RWPE2 (cell line): ENCODE measurements at regions not wholly inside any gene's neighbourhood (a gene's known extent, or its start where the extent isn't known, plus 50 kb on each side); places are given as distances from the start of the nearest gene placed in this dataset.

Experiments
- ATAC-seq: fragments of 200-7000 bp; cut with Tn5 transposase; 3 replicates; pipeline ENCODE4 v1.9.1; 2021; ENCODE audit warnings: low read depth
- DNase-seq: peaks from one replicate; pipeline ENCODE4 v3.0.0-alpha.2; 2020; ENCODE audit warnings: low spot score
- H3K27ac ChIP-seq: fragments of 450-650 bp; 2 replicates; pipeline ENCODE4 v1.5.1; 2017; ENCODE audit warnings: mild to moderate bottlenecking; ENCODE audit not compliant: poor library complexity, severe bottlenecking
- H3K27me3 ChIP-seq: fragments of 250-450 bp; sonication (Bioruptor Pico); 2 replicates; pipeline ENCODE4 v1.5.1; 2021; ENCODE audit warnings: mild to moderate bottlenecking, moderate library complexity; ENCODE audit not compliant: insufficient read depth, poor library complexity, severe bottlenecking
- H3K36me3 ChIP-seq: fragments of 250-450 bp; sonication (Bioruptor Pico); 2 replicates; pipeline ENCODE4 v1.5.1; 2020; ENCODE audit warnings: low read depth, mild to moderate bottlenecking, moderate library complexity
- H3K4me1 ChIP-seq: fragments of 250-450 bp; sonication (Bioruptor Pico); 2 replicates; pipeline ENCODE4 v1.5.1; 2021; ENCODE audit warnings: mild to moderate bottlenecking, moderate library complexity; ENCODE audit not compliant: insufficient read depth, poor library complexity, severe bottlenecking
- H3K4me3 ChIP-seq: fragments of 250-450 bp; sonication (Bioruptor Pico); 2 replicates; pipeline ENCODE4 v1.5.1; 2021; ENCODE audit warnings: mild to moderate bottlenecking, moderate library complexity; ENCODE audit not compliant: severe bottlenecking
- H3K9me3 ChIP-seq: fragments of 250-450 bp; sonication (Bioruptor Pico); 2 replicates; pipeline ENCODE4 v1.5.1; 2021; ENCODE audit warnings: mild to moderate bottlenecking, moderate library complexity; ENCODE audit not compliant: severe bottlenecking
- TF ChIP-seq, protein P1 (sequence below): fragments of 450-650 bp; IDR thresholded peaks from one replicate; pipeline ENCODE4 v1.5.1; 2017; ENCODE audit warnings: mild to moderate bottlenecking, moderate library complexity; ENCODE audit not compliant: poor library complexity, severe bottlenecking

DNA sequence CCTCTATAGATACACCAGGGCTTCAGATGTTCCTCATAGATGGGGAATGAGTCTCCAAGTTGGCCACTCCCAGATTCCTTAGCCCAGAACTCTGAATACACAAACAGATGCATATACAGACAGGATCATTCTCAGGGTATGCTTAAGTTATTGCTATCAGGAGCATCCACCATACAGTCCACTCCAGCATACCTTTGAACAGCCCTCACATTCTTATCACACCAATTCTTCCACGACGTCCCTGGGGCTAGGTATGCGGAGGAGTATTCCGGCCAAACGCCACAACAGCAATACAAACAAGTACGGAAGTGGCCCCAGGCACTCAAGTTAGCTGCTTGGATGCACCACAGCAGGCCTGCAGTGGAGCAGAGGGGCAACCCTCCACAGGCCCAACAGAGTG lies 312.5 kb upstream of the CHAC2 start:
- no peaks in the 10 kb centered on the region for H3K27me3 ChIP-seq
- H3K27ac ChIP-seq, result no peak overlapping the region
- H3K9me3 ChIP-seq, result no peaks in the 10 kb centered on the region
- TF ChIP-seq, protein P1, sequence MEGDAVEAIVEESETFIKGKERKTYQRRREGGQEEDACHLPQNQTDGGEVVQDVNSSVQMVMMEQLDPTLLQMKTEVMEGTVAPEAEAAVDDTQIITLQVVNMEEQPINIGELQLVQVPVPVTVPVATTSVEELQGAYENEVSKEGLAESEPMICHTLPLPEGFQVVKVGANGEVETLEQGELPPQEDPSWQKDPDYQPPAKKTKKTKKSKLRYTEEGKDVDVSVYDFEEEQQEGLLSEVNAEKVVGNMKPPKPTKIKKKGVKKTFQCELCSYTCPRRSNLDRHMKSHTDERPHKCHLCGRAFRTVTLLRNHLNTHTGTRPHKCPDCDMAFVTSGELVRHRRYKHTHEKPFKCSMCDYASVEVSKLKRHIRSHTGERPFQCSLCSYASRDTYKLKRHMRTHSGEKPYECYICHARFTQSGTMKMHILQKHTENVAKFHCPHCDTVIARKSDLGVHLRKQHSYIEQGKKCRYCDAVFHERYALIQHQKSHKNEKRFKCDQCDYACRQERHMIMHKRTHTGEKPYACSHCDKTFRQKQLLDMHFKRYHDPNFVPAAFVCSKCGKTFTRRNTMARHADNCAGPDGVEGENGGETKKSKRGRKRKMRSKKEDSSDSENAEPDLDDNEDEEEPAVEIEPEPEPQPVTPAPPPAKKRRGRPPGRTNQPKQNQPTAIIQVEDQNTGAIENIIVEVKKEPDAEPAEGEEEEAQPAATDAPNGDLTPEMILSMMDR, result no peak
- ATAC-seq (no peak), DNase-seq (no peak)
- H3K36me3 ChIP-seq, result no peaks in the 10 kb centered on the region
- H3K4me3 ChIP-seq, result no peak overlapping the region
- no peaks in the 10 kb centered on the region for H3K4me1 ChIP-seq

DNA sequence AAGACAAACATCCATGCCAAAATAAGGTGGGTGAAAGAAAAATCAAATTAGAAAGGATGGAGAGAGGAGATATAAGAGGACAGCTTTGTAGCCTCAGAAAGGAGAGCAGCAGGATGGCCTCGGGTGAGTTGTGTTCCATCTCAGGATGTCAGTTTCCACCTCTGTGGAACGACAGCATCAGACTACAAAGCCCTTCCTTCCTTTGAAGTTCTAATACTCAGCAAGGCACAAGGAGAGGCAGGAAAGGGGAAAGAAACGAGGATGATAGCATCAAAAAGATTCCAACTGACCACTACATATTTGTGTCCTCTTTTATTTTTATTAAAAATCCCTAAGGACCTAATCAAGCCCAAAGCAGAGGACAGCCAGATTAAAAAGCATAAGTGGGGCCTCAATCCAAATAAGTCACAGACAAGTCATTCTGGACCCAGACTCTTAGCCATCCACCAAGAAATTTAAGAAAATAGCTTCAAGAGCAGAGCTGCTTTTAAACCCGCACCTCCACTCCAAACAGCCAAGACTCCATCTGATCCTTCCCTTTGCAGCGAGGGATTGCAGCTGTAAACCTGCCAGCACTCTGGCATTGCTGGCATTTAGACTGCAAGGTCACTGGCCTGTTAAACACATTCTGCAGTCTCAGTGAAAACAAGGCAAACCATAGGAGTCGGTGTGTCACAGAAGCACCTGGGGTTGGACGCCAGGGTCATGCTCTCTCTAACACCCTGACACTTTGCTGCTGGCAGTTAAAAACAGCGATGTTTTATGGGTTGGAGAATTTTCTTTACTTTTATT lies 314.5 kb upstream of the CHAC2 start:
- DNase-seq, result no peak
- ATAC-seq, result no peak
- H3K36me3 ChIP-seq, result no peaks in the 10 kb centered on the region
- no peaks in the 10 kb centered on the region for H3K9me3 ChIP-seq
- no peaks in the 10 kb centered on the region for H3K4me1 ChIP-seq
- no peak overlapping the region for H3K4me3 ChIP-seq
- H3K27ac ChIP-seq, result no peak overlapping the region
- TF ChIP-seq, protein P1, result no peak
- H3K27me3 ChIP-seq, result no peaks in the 10 kb centered on the region

DNA sequence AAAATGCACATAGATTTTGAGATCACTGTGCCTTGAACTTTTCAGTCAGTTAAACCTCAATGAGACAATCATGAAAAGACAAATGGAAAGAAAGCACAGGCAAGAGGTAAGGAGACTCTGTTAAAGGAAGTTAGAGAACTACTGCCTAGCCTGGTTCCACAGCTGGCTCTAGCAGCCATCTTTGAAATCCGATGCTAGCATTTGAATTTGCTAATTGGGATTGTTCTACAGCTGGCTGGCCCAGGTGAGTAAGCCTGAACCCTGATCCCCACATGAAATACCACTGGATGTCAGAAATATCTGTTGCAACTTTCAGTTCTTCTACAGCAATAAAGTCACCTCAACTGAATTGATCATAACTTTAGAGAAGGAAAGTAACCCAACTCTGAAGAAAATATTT lies 315.2 kb upstream of the CHAC2 start:
- H3K27ac ChIP-seq, result no peak overlapping the region
- H3K9me3 ChIP-seq, result no peaks in the 10 kb centered on the region
- H3K27me3 ChIP-seq, result no peaks in the 10 kb centered on the region
- no peak for DNase-seq
- TF ChIP-seq, protein P1, result no peak
- H3K4me1 ChIP-seq, result no peaks in the 10 kb centered on the region
- no peak overlapping the region for H3K4me3 ChIP-seq
- H3K36me3 ChIP-seq, result no peaks in the 10 kb centered on the region
- ATAC-seq, result no peak

DNA sequence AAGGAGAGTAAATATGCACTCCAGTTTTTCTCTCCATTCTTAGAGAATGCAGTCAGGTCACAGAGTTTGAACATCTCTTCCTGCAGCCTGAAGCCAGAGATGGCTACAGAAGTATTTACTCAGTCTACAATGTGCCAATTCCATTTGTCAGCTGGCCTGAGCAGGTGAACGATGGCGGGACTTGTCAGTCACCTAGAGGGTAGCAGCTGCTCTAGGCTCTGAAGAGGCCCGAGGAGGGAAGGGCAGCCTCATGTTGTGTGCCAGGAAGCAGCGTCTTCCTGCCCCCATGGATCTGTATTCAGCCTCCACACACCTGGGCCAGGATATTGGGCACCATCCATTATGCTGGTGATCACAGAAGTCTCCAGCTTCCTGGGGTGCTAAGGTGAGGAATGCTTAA lies 316.7 kb upstream of the CHAC2 start:
- no peak for ATAC-seq
- Histone ChIP-seq H3K36me3 (no peaks in the 10 kb centered on the region), H3K27me3 (no peaks in the 10 kb centered on the region), H3K4me1 (no peaks in the 10 kb centered on the region), H3K9me3 (no peaks in the 10 kb centered on the region), H3K27ac (no peak overlapping the region), H3K4me3 (no peak overlapping the region)
- TF ChIP-seq, protein P1, result no peak
- DNase-seq, result no peak

DNA sequence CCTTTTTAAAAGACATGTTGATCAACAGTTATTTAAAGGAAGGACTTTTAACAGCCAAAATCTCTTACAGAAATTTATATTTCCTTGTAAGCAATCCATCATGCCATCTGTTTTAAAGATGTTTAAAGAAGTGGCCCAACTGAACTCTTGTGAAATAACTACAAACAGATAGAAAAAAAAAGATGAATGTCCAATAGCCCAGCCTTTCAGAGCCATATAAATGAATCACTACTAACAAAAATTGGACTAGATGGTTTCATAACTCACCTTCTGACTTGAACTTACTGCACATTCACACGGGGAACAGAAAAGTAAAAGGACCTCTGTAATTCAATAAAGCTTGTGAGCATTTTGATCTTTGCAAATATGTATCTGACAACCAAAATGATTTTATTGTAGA lies 319.0 kb upstream of the CHAC2 start:
- DNase-seq, result no peak
- no peaks in the 10 kb centered on the region for H3K4me1 ChIP-seq
- TF ChIP-seq, protein P1, result no peak

More for the DNA sequence above, 319.0 kb upstream of the CHAC2 start:
- Histone ChIP-seq H3K27me3 (no peaks in the 10 kb centered on the region), H3K9me3 (no peaks in the 10 kb centered on the region), H3K36me3 (no peaks in the 10 kb centered on the region), H3K4me3 (no peak overlapping the region), H3K27ac (no peak overlapping the region)
- ATAC-seq, result no peak
